Renal cortical epithelial cell (primary cell): ENCODE measurements at regions not wholly inside any gene's neighbourhood (a gene's known extent, or its start where the extent isn't known, plus 50 kb on each side); places are given as distances from the start of the nearest gene placed in this dataset.

Source experiments
- DNase-seq: peaks from one replicate; pipeline ENCODE4 v3.0.0-alpha.2; 2011; ENCODE audit warnings: low read depth

- no peak for DNase-seq
Observed at GRCh38 chr11:43626798-43627197, 53.7 kb upstream of the HSD17B12 start.
